Adrenal gland (tissue), 5 donors: ENCODE measurements at regions not wholly inside any gene's neighbourhood (a gene's known extent, or its start where the extent isn't known, plus 50 kb on each side); places are given as distances from the start of the nearest gene placed in this dataset.

Experiments
- CTCF ChIP-seq, 6 experiments: fragments of 450-650 bp in 4 of 6; fragments of 200-600 bp in 2 of 6; sonication (generic) in 1 of 6; IDR thresholded peaks; 1 replicate in 5 of 6; 2 replicates in 1 of 6; pipeline versions ENCODE4 v1.5.1 to v1.8.0; 2016 to 2021; ENCODE audit warnings: antibody characterized with exemption in 6 of 6, mild to moderate bottlenecking in 2 of 6, moderate library complexity in 1 of 6
- POLR2A ChIP-seq, 2 donors: fragments of 450-650 bp; IDR thresholded peaks; one replicate each; pipeline ENCODE4 v1.6.1; 2017; ENCODE audit warnings: antibody characterized with exemption in 2 of 2, mild to moderate bottlenecking in 2 of 2, moderate library complexity in 1 of 2
- donor health status: DM: no; HTN: no; CAD: no.

- TF ChIP-seq CTCF (IDR thresholded peaks at IDR 0.05) (no peak), POLR2A (IDR thresholded peaks at IDR 0.05) (no peak)
These were observed 356.7 kb downstream of the PCDH17 start for GRCh38 chr13:57988276-57988675.
